ENCODE measurements at regions not wholly inside any gene's neighbourhood (a gene's known extent, or its start where the extent isn't known, plus 50 kb on each side); places are given as distances from the start of the nearest gene placed in this dataset.
A peak's percentile ranks its signal among the peaks of the same experiment; 100 is the strongest.

- no peaks in the 10 kb centered on the region for H3K27me3 Mint-ChIP-seq (ENCODE audit: insufficient read depth, unreplicated experiment)
- H3K4me1 Mint-ChIP-seq (ENCODE audit: insufficient read depth, unreplicated experiment), result peaks cover 6% of the 10 kb centered on the region
- DNase-seq (ENCODE audit: unreplicated experiment), result no peak
- no peak overlapping the region for H3K4me3 Mint-ChIP-seq (ENCODE audit: unreplicated experiment)
- intact Hi-C loops (cut with micrococcal nuclease), result no loop called here
- H3K27ac Mint-ChIP-seq (ENCODE audit: low read depth, unreplicated experiment), result no peak overlapping the region
- BruUV-seq (replicated peaks), result no TSS peak
- no peak for TF ChIP-seq CTCF (IDR thresholded peaks at IDR 0.05; ENCODE audit: unreplicated experiment)
- CTCF ChIA-PET, result interaction anchor here (0.5 kb wide), 1 partner anchor 302 kb away, joined by 3 read pairs; no protein-coding TSS in a partner anchor
- H3K9me3 Mint-ChIP-seq (ENCODE audit: unreplicated experiment), result no peaks in the 10 kb centered on the region
- no peaks in the 10 kb centered on the region for H3K36me3 Mint-ChIP-seq (ENCODE audit: insufficient read depth, unreplicated experiment)
- POLR2A ChIA-PET, result no interaction called here
Measured at GRCh38 chr18:44465381-44465841, 215.3 kb upstream of the SETBP1 start.

GRCh38 chr18:44466997-44467396 is 213.7 kb upstream of the SETBP1 start:
- TF ChIP-seq CTCF (IDR thresholded peaks at IDR 0.05; ENCODE audit: unreplicated experiment), result no peak

DNA sequence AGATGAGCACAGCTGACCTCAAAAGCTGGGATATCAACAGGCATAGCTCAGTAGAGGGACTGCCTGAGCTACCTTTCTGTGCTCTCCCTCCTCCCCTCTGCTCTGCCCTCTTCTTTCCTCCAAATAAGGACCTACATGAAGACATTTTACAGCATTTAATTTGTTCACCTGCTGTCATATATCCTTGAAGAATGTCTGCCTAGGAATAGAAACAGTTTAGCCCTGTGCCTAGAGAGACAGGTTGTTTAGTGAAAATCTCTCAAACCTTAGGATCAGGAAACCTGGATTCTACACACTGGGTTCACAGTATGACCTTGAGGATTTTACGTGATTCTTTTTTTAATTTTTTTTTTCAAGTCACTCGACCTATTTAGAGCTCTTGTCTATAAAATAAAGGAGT is 213.0 kb upstream of the SETBP1 start:
- Mint-ChIP-seq H3K4me3 (ENCODE audit: unreplicated experiment) (no peak overlapping the region), H3K27ac (ENCODE audit: low read depth, unreplicated experiment) (no peak overlapping the region), H3K36me3 (ENCODE audit: insufficient read depth, unreplicated experiment) (no peaks in the 10 kb centered on the region), H3K9me3 (ENCODE audit: unreplicated experiment) (no peaks in the 10 kb centered on the region), H3K4me1 (ENCODE audit: insufficient read depth, unreplicated experiment) (peaks cover 6% of the 10 kb centered on the region), H3K27me3 (ENCODE audit: insufficient read depth, unreplicated experiment) (no peaks in the 10 kb centered on the region)
- no TSS peak for BruUV-seq (replicated peaks)
- intact Hi-C loops (cut with micrococcal nuclease), result no loop called here
- POLR2A ChIA-PET, result no interaction called here
- no peak for DNase-seq (ENCODE audit: unreplicated experiment)
- CTCF ChIA-PET, result interaction anchor here (0.7 to 1.3 kb wide), 2 partner anchors 9 to 765 kb away, joined by 3 to 4 read pairs; no protein-coding TSS in a partner anchor
- no peak for TF ChIP-seq CTCF (IDR thresholded peaks at IDR 0.05; ENCODE audit: unreplicated experiment)

More at GRCh38 chr18:44466997-44467396, 213.7 kb upstream of the SETBP1 start:
- H3K36me3 Mint-ChIP-seq (ENCODE audit: insufficient read depth, unreplicated experiment), result no peaks in the 10 kb centered on the region
- peak overlapping the region; percentile 39 for H3K27ac Mint-ChIP-seq (ENCODE audit: low read depth, unreplicated experiment)
- peaks cover 6% of the 10 kb centered on the region for H3K4me1 Mint-ChIP-seq (ENCODE audit: insufficient read depth, unreplicated experiment)
- H3K4me3 Mint-ChIP-seq (ENCODE audit: unreplicated experiment), result no peak overlapping the region
- ChIA-PET POLR2A (no interaction called here), CTCF (interaction anchor here (1.3 kb wide), 1 partner anchor 8 kb away, joined by 3 read pairs; no protein-coding TSS in a partner anchor)
- no peaks in the 10 kb centered on the region for H3K9me3 Mint-ChIP-seq (ENCODE audit: unreplicated experiment)
- no peaks in the 10 kb centered on the region for H3K27me3 Mint-ChIP-seq (ENCODE audit: insufficient read depth, unreplicated experiment)
- intact Hi-C loops (cut with micrococcal nuclease), result no loop called here
- DNase-seq (ENCODE audit: unreplicated experiment), result no peak
- no TSS peak for BruUV-seq (replicated peaks)

GRCh38 chr18:44473394-44474066 is 207.2 kb upstream of the SETBP1 start:
- DNase-seq (ENCODE audit: unreplicated experiment), result no peak
- BruUV-seq (replicated peaks), result no TSS peak

More at GRCh38 chr18:44473394-44474066, 207.2 kb upstream of the SETBP1 start:
- H3K9me3 Mint-ChIP-seq (ENCODE audit: unreplicated experiment), result no peaks in the 10 kb centered on the region
- POLR2A ChIA-PET, result no interaction called here
- H3K27ac Mint-ChIP-seq (ENCODE audit: low read depth, unreplicated experiment), result no peak overlapping the region
- no peaks in the 10 kb centered on the region for H3K27me3 Mint-ChIP-seq (ENCODE audit: insufficient read depth, unreplicated experiment)
- H3K4me3 Mint-ChIP-seq (ENCODE audit: unreplicated experiment), result no peak overlapping the region
- TF ChIP-seq CTCF (IDR thresholded peaks at IDR 0.05; ENCODE audit: unreplicated experiment), result no peak
- CTCF ChIA-PET, result no interaction called here
- intact Hi-C loops (cut with micrococcal nuclease), result no loop called here
- no peaks in the 10 kb centered on the region for H3K36me3 Mint-ChIP-seq (ENCODE audit: insufficient read depth, unreplicated experiment)
- H3K4me1 Mint-ChIP-seq (ENCODE audit: insufficient read depth, unreplicated experiment), result peaks cover 6% of the 10 kb centered on the region
